ENCODE measurements at regions not wholly inside any gene's neighbourhood (a gene's known extent, or its start where the extent isn't known, plus 50 kb on each side); places are given as distances from the start of the nearest gene placed in this dataset.
A peak's percentile ranks its signal among the peaks of the same experiment; 100 is the strongest.

- no peaks in the 10 kb centered on the region for H3K9me3 Mint-ChIP-seq
- no peak overlapping the region for H3K4me3 Mint-ChIP-seq
- H3K4me1 Mint-ChIP-seq = no peaks in the 10 kb centered on the region
- peaks cover 6 to 39% (median 16%) of the 10 kb centered on the region in 5 donors for H3K27me3 Mint-ChIP-seq
- peak overlapping the region in 1 of 10 donors; percentile 1 for H3K27ac Mint-ChIP-seq
- ATAC-seq (no peak), DNase-seq (no peak)
- no peaks in the 10 kb centered on the region for H3K36me3 Mint-ChIP-seq
- POLR2A ChIA-PET = no interaction called here
Observed at GRCh38 chr2:18406219-18406618, 154.2 kb downstream of the RDH14 start.

- H3K27ac Mint-ChIP-seq = no peak overlapping the region
- DNase-seq = no peak
- no peaks in the 10 kb centered on the region for H3K4me1 Mint-ChIP-seq
- no peaks in the 10 kb centered on the region for H3K9me3 Mint-ChIP-seq
- POLR2A ChIA-PET = no interaction called here
- H3K36me3 Mint-ChIP-seq = no peaks in the 10 kb centered on the region
- ATAC-seq = no peak
- H3K4me3 Mint-ChIP-seq = no peak overlapping the region
- H3K27me3 Mint-ChIP-seq = peaks cover 4 to 24% (median 9%) of the 10 kb centered on the region in 5 donors
Observed at GRCh38 chr2:18404708-18405107, 155.7 kb downstream of the RDH14 start.

- no peaks in the 10 kb centered on the region for H3K36me3 Mint-ChIP-seq
- no peaks in the 10 kb centered on the region for H3K4me1 Mint-ChIP-seq
- H3K9me3 Mint-ChIP-seq = no peaks in the 10 kb centered on the region
- POLR2A ChIA-PET = no interaction called here
- H3K27ac Mint-ChIP-seq = no peak overlapping the region
- no peak overlapping the region for H3K4me3 Mint-ChIP-seq
- no peak for DNase-seq
- peaks cover 4 to 24% (median 9%) of the 10 kb centered on the region in 5 donors for H3K27me3 Mint-ChIP-seq
- no peak for ATAC-seq
Observed at GRCh38 chr2:18403921-18404522, 156.4 kb downstream of the RDH14 start.

- Mint-ChIP-seq H3K27me3 (peaks cover 6 to 26% (median 10%) of the 10 kb centered on the region in 5 donors), H3K4me3 (no peak overlapping the region), H3K27ac (no peak overlapping the region), H3K36me3 (no peaks in the 10 kb centered on the region), H3K4me1 (no peaks in the 10 kb centered on the region), H3K9me3 (no peaks in the 10 kb centered on the region)
- POLR2A ChIA-PET = no interaction called here
- ATAC-seq (no peak), DNase-seq (no peak)
Observed at GRCh38 chr2:18402831-18403230, 157.6 kb downstream of the RDH14 start.

GRCh38 chr2:18401471-18401870, 159.0 kb downstream of the RDH14 start:
- no peak overlapping the region for H3K4me3 Mint-ChIP-seq
- no peak overlapping the region for H3K27ac Mint-ChIP-seq
- H3K36me3 Mint-ChIP-seq = no peaks in the 10 kb centered on the region
- no peaks in the 10 kb centered on the region for H3K9me3 Mint-ChIP-seq
- no peak for DNase-seq
- peaks cover 9 to 34% (median 10%) of the 10 kb centered on the region in 5 donors for H3K27me3 Mint-ChIP-seq
- POLR2A ChIA-PET = no interaction called here
- ATAC-seq = no peak
- H3K4me1 Mint-ChIP-seq = no peaks in the 10 kb centered on the region

GRCh38 chr2:18399601-18400000, 160.9 kb downstream of the RDH14 start:
- POLR2A ChIA-PET = no interaction called here
- H3K4me3 Mint-ChIP-seq = no peak overlapping the region
- H3K9me3 Mint-ChIP-seq = no peaks in the 10 kb centered on the region
- H3K27me3 Mint-ChIP-seq = peaks cover 9 to 23% (median 10%) of the 10 kb centered on the region in 5 donors
- no peak for ATAC-seq
- H3K36me3 Mint-ChIP-seq = no peaks in the 10 kb centered on the region
- no peaks in the 10 kb centered on the region for H3K4me1 Mint-ChIP-seq
- no peak for DNase-seq
- H3K27ac Mint-ChIP-seq = no peak overlapping the region

GRCh38 chr2:18398833-18399232, 161.6 kb downstream of the RDH14 start:
- no peak for ATAC-seq
- H3K36me3 Mint-ChIP-seq = no peaks in the 10 kb centered on the region

GRCh38 chr2:18396329-18397010, 164.0 kb downstream of the RDH14 start:
- Mint-ChIP-seq H3K36me3 (no peaks in the 10 kb centered on the region), H3K9me3 (no peaks in the 10 kb centered on the region), H3K4me3 (no peak overlapping the region), H3K4me1 (no peaks in the 10 kb centered on the region), H3K27me3 (peaks cover 6 to 16% (median 9%) of the 10 kb centered on the region in 5 donors), H3K27ac (no peak overlapping the region)
- POLR2A ChIA-PET = no interaction called here
- ATAC-seq (no peak), DNase-seq (no peak)

More at GRCh38 chr2:18398833-18399232, 161.6 kb downstream of the RDH14 start:
- POLR2A ChIA-PET = no interaction called here
- Mint-ChIP-seq H3K9me3 (no peaks in the 10 kb centered on the region), H3K27me3 (peaks cover 9 to 23% (median 13%) of the 10 kb centered on the region in 5 donors), H3K4me3 (no peak overlapping the region), H3K27ac (no peak overlapping the region), H3K4me1 (no peaks in the 10 kb centered on the region)
- no peak for DNase-seq

GRCh38 chr2:18395555-18395954, 164.9 kb downstream of the RDH14 start:
- ATAC-seq (no peak), DNase-seq (no peak)
- H3K9me3 Mint-ChIP-seq = no peaks in the 10 kb centered on the region
- POLR2A ChIA-PET = no interaction called here
- H3K27ac Mint-ChIP-seq = no peak overlapping the region
- no peaks in the 10 kb centered on the region for H3K36me3 Mint-ChIP-seq
- peaks cover 6 to 16% (median 9%) of the 10 kb centered on the region in 5 donors for H3K27me3 Mint-ChIP-seq
- H3K4me1 Mint-ChIP-seq = no peaks in the 10 kb centered on the region
- H3K4me3 Mint-ChIP-seq = no peak overlapping the region

GRCh38 chr2:18387441-18388206, 172.8 kb downstream of the RDH14 start:
- DNase-seq = peak; percentile 16 to 72 (median 46)

GRCh38 chr2:18384242-18384641, 176.2 kb downstream of the RDH14 start:
- Mint-ChIP-seq H3K9me3 (no peaks in the 10 kb centered on the region), H3K4me3 (no peak overlapping the region), H3K36me3 (no peaks in the 10 kb centered on the region), H3K4me1 (no peaks in the 10 kb centered on the region), H3K27me3 (peaks cover 4 to 18% (median 7%) of the 10 kb centered on the region in 5 donors), H3K27ac (no peak overlapping the region)
- ATAC-seq (no peak), DNase-seq (no peak)
- POLR2A ChIA-PET = no interaction called here

More at GRCh38 chr2:18387441-18388206, 172.8 kb downstream of the RDH14 start:
- POLR2A ChIA-PET = no interaction called here
- Mint-ChIP-seq H3K4me1 (no peaks in the 10 kb centered on the region), H3K27ac (no peak overlapping the region), H3K36me3 (no peaks in the 10 kb centered on the region), H3K9me3 (no peaks in the 10 kb centered on the region), H3K27me3 (peaks cover 0 to 9% (median 5%) of the 10 kb centered on the region in 5 donors), H3K4me3 (no peak overlapping the region)
- no peak for ATAC-seq

GRCh38 chr2:18381386-18381785, 179.1 kb downstream of the RDH14 start:
- no peak for ATAC-seq
- POLR2A ChIA-PET = no interaction called here
- Mint-ChIP-seq H3K36me3 (no peaks in the 10 kb centered on the region), H3K27ac (no peak overlapping the region), H3K4me1 (no peaks in the 10 kb centered on the region), H3K9me3 (no peaks in the 10 kb centered on the region), H3K4me3 (no peak overlapping the region), H3K27me3 (peaks cover 5 to 30% (median 13%) of the 10 kb centered on the region in 5 donors)
- no peak for DNase-seq

- Mint-ChIP-seq H3K4me1 (no peaks in the 10 kb centered on the region), H3K4me3 (no peak overlapping the region), H3K27ac (no peak overlapping the region), H3K27me3 (peaks cover 5 to 29% (median 13%) of the 10 kb centered on the region in 5 donors), H3K36me3 (no peaks in the 10 kb centered on the region), H3K9me3 (no peaks in the 10 kb centered on the region)
- POLR2A ChIA-PET = no interaction called here
- DNase-seq = no peak
- ATAC-seq = no peak
Observed at GRCh38 chr2:18380321-18380720, 180.1 kb downstream of the RDH14 start.

All from naive thymus-derived CD8-positive, alpha-beta T cell (primary cell).